Neural crest cell (in vitro differentiated cells): ENCODE measurements at regions not wholly inside any gene's neighbourhood (a gene's known extent, or its start where the extent isn't known, plus 50 kb on each side); places are given as distances from the start of the nearest gene placed in this dataset. TPM values are rescaled to one million over a fixed set of nuclear protein-coding genes. Genes with fewer than 3 reads are reported as not detected.

ENCODE experiments used
- DNase-seq: peaks from one replicate; pipeline ENCODE4 v3.0.0; 2021; ENCODE audit warnings: low read depth, mixed read lengths, low spot score
- H3K27ac Mint-ChIP-seq: one replicate; pipeline ENCODE4 v1.8.0; 2021; ENCODE audit warnings: mild to moderate bottlenecking, mixed read lengths; ENCODE audit not compliant: unreplicated experiment
- H3K27me3 Mint-ChIP-seq: 2 replicates; pipeline ENCODE4 v1.8.0; 2021; ENCODE audit warnings: low read depth, mild to moderate bottlenecking, mixed read lengths
- H3K36me3 Mint-ChIP-seq: 2 replicates; pipeline ENCODE4 v1.8.0; 2021; ENCODE audit warnings: low read depth, mild to moderate bottlenecking, mixed read lengths
- H3K4me1 Mint-ChIP-seq: 2 replicates; pipeline ENCODE4 v1.8.0; 2021; ENCODE audit warnings: mixed read lengths
- H3K4me3 Mint-ChIP-seq: one replicate; pipeline ENCODE4 v1.8.0; 2021; ENCODE audit warnings: mild to moderate bottlenecking, mixed read lengths
- H3K9me3 Mint-ChIP-seq: 2 replicates; pipeline ENCODE4 v1.8.0; 2021; ENCODE audit warnings: mixed read lengths
- CTCF ChIP-seq: fragments of 200-600 bp; sonication (generic); conservative IDR thresholded peaks from 2 replicates; pipeline ENCODE4 v1.5.0; 2021; ENCODE audit warnings: antibody characterized with exemption, mild to moderate bottlenecking
- microRNA-seq: library from miRNA; unstranded; fragments of <30 nt; microRNA quantifications from one replicate; pipeline ENCODE4, GENCODE V29; 2020

- Mint-ChIP-seq H3K27me3 (no peaks in the 10 kb centered on the region), H3K9me3 (peaks cover 2% of the 10 kb centered on the region), H3K4me3 (no peak overlapping the region), H3K36me3 (no peaks in the 10 kb centered on the region), H3K4me1 (no peaks in the 10 kb centered on the region), H3K27ac (no peak overlapping the region)
- no peak for TF ChIP-seq CTCF
- no peak for DNase-seq
These were observed 63.4 kb upstream of the FBXL4 start for GRCh38 chr6:99011151-99011550.

DNA sequence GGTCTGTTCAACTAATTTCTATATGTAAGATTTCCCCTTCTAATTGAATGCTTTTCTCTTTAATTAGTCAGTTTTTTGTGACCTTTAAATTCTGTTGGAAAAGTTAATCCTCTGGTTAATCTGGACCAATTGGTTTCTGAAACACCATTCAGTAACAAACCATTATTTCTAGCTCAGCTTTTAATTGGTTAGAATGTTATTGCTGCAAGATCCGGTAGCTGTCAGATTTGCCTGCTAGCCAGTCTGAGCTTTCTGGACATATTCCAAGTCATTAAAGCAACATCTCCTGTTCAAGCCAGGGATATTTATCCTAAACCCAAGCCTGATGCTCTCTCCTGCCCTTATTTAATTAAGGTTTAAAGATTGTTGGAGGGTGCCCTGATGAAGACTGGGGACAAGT lies 55.1 kb upstream of the FBXL4 start:
- TF ChIP-seq CTCF = no peak
- no peaks in the 10 kb centered on the region for H3K27me3 Mint-ChIP-seq
- no peak overlapping the region for H3K4me3 Mint-ChIP-seq

DNA sequence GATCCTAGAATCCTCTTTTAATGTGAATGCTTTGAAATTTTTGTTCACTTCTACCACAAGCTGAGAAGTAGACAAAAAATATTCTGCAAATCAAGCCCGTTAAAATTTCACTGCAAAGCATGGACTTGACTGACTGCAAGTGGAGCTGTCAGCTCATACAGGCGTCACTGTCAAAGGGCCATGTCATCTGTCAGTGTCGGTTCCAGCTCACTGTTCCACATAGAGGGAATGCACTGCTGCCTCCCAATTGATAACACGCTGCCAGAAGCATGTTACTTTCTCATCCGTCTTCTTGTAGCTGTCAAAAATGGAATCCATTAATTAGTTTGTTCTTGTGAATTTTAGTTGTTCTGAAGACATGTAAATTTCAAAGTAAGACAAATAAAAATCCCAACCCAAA lies 50.4 kb upstream of the FBXL4 start:
- H3K4me1 Mint-ChIP-seq = no peaks in the 10 kb centered on the region
- no peak for TF ChIP-seq CTCF
- H3K27me3 Mint-ChIP-seq = no peaks in the 10 kb centered on the region
- H3K4me3 Mint-ChIP-seq = no peak overlapping the region
- H3K36me3 Mint-ChIP-seq = no peaks in the 10 kb centered on the region
- H3K27ac Mint-ChIP-seq = no peak overlapping the region
- DNase-seq = no peak
- H3K9me3 Mint-ChIP-seq = no peaks in the 10 kb centered on the region

More for the DNA sequence above, 55.1 kb upstream of the FBXL4 start:
- H3K4me1 Mint-ChIP-seq = no peaks in the 10 kb centered on the region
- H3K9me3 Mint-ChIP-seq = peaks cover 2% of the 10 kb centered on the region
- DNase-seq = no peak
- no peaks in the 10 kb centered on the region for H3K36me3 Mint-ChIP-seq
- no peak overlapping the region for H3K27ac Mint-ChIP-seq

Small RNAs in the stretch of these regions (microRNA-seq; reads per million reads assigned to microRNA genes)
- not detected for gene MIR548AI
